Islet of Langerhans (tissue), 1 donor: ENCODE measurements at regions not wholly inside any gene's neighbourhood (a gene's known extent, or its start where the extent isn't known, plus 50 kb on each side); places are given as distances from the start of the nearest gene placed in this dataset.
"Not testable (repeated sequence)": the region's sequence is repeated elsewhere in the genome, so short reads cannot be mapped to it uniquely, and the experiment has no call there.

Experiments used
- FAIRE-seq: peaks from one replicate; lab custom pipeline; 2011; peaks lifted over from hg19 to GRCh38; lab: Jason Lieb, UNC

GRCh38 chr20:25798174-25798993, 101.7 kb upstream of the ZNF337 start:
- FAIRE-seq = not testable (repeated sequence)

- FAIRE-seq = not testable (repeated sequence)
Measured at GRCh38 chr20:25797062-25797461, 100.4 kb upstream of the ZNF337 start.

- FAIRE-seq = not testable (repeated sequence)
Measured at GRCh38 chr20:25777241-25777640, 80.6 kb upstream of the ZNF337 start.

GRCh38 chr20:25774711-25775110, 78.1 kb upstream of the ZNF337 start:
- not testable (repeated sequence) for FAIRE-seq

- not testable (repeated sequence) for FAIRE-seq
Measured at GRCh38 chr20:25774203-25774602, 77.5 kb upstream of the ZNF337 start.

GRCh38 chr20:25772437-25772836, 75.8 kb upstream of the ZNF337 start:
- not testable (repeated sequence) for FAIRE-seq

GRCh38 chr20:25771818-25772217, 75.2 kb upstream of the ZNF337 start:
- FAIRE-seq = not testable (repeated sequence)

GRCh38 chr20:25761596-25761995, 64.9 kb upstream of the ZNF337 start:
- no peak for FAIRE-seq

GRCh38 chr20:25761046-25761445, 64.4 kb upstream of the ZNF337 start:
- not testable (repeated sequence) for FAIRE-seq

- FAIRE-seq = no peak
Measured at GRCh38 chr20:25750765-25751696, 54.4 kb upstream of the ZNF337 start.

- no peak for FAIRE-seq
Measured at GRCh38 chr20:25750220-25750764, 53.6 kb upstream of the ZNF337 start.

GRCh38 chr20:25749649-25750048, 53.0 kb upstream of the ZNF337 start:
- no peak for FAIRE-seq
